Gastrocnemius medialis (tissue), 4 donors: ENCODE measurements at regions not wholly inside any gene's neighbourhood (a gene's known extent, or its start where the extent isn't known, plus 50 kb on each side); places are given as distances from the start of the nearest gene placed in this dataset.

Experiments used
- ATAC-seq, 2 donors: fragments of 150-250 bp; one replicate each; pipeline ENCODE4 v1.9.1; 2016
- DNase-seq, 2 donors: peaks; one replicate each; pipeline ENCODE4 v3.0.0-alpha.2; 2019
- H3K27ac ChIP-seq, 4 donors: fragments of 200-600 bp; sonication (generic); 1 replicate in 1 of 4; 2 replicates in 3 of 4; pipeline ENCODE4 v1.5.1; 2016 to 2018; ENCODE audit warnings: mild to moderate bottlenecking in 2 of 4, moderate library complexity in 1 of 4
- H3K27me3 ChIP-seq, 3 donors: fragments of 200-600 bp; sonication (generic) in 2 of 3; 1 replicate in 1 of 3; 2 replicates in 2 of 3; pipeline versions ENCODE4 v1.5.1 to v1.6.0; 2016 to 2019; ENCODE audit warnings: mild to moderate bottlenecking in 1 of 3, moderate library complexity in 1 of 3
- H3K36me3 ChIP-seq, 2 donors: fragments of 200-600 bp; sonication (generic) in 1 of 2; one replicate each; pipeline ENCODE4 v1.5.1; 2017 to 2018
- H3K4me1 ChIP-seq, 2 donors: fragments of 200-600 bp; sonication (generic) in 1 of 2; one replicate each; pipeline ENCODE4 v1.5.1; 2016 to 2017; ENCODE audit warnings: mild to moderate bottlenecking in 2 of 2
- H3K4me3 ChIP-seq, 4 donors: fragments of 200-600 bp; sonication (generic) in 3 of 4; 1 replicate in 1 of 4; 2 replicates in 3 of 4; pipeline ENCODE4 v1.5.1; 2016 to 2019; ENCODE audit warnings: mild to moderate bottlenecking in 2 of 4
- H3K9me3 ChIP-seq, 3 donors: fragments of 200-600 bp; sonication (generic) in 2 of 3; 1 replicate in 1 of 3; 2 replicates in 2 of 3; pipeline ENCODE4 v1.5.1; 2016 to 2019
- CTCF ChIP-seq, 5 experiments: fragments of 450-650 bp in 3 of 5; fragments of 200-600 bp in 2 of 5; sonication (generic) in 2 of 5; IDR thresholded peaks in 4 of 5; conservative IDR thresholded peaks in 1 of 5; 1 replicate in 4 of 5; 2 replicates in 1 of 5; pipeline ENCODE4 v1.5.1; 2016 to 2019; ENCODE audit warnings: antibody characterized with exemption in 5 of 5, mild to moderate bottlenecking in 3 of 5, moderate library complexity in 3 of 5
- POLR2A ChIP-seq, 2 donors: fragments of 450-650 bp; IDR thresholded peaks; one replicate each; pipeline ENCODE4 v1.6.1; 2017; ENCODE audit warnings: antibody characterized with exemption in 2 of 2, mild to moderate bottlenecking in 2 of 2, moderate library complexity in 2 of 2
- in situ Hi-C, 4 donors: fragments of 200-750 bp; cut with MboI; loops; one replicate each; pipeline versions ENCODE4 v1.15.0 to v1.8.0; 2017; ENCODE audit warnings: low sequenced_read_pairs in 4 of 4
- intact Hi-C: fragments of 100-400 bp; cut with DNase I; formaldehyde crosslinking; loops from one replicate; pipeline ENCODE4 v1.15.1; 2023; ENCODE audit warnings: low total_unique reads

DNA sequence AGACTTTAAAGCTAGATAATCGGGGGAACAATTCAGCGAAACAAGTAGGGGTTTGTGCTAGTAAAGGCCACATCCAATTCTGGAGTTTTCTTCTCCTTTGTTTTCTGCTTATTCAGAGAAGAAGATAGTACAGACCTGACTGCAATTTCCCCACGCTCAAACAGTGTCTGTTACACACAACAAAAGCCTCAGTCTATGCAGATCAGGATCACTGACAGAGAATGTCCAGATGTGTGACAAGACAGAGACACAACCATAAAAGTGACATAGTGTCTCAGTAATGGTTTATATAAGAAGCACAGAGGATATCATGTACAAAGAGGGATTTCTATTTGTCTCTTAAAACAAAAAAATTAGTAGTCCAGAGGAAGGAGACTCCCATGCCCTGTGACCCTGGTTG is 70.7 kb upstream of the GTF3A start:
- Histone ChIP-seq H3K4me3 (no peak overlapping the region), H3K9me3 (no peaks in the 10 kb centered on the region), H3K4me1 (no peaks in the 10 kb centered on the region), H3K36me3 (no peaks in the 10 kb centered on the region), H3K27me3 (no peaks in the 10 kb centered on the region), H3K27ac (no peak overlapping the region)
- TF ChIP-seq CTCF (IDR thresholded peaks at IDR 0.05 in 4 of 5, conservative IDR thresholded peaks at IDR 0.05 in 1 of 5) (no peak), POLR2A (IDR thresholded peaks at IDR 0.05) (no peak)
- ATAC-seq = no peak
- intact Hi-C loops (no loop called here), in situ Hi-C loops (loop anchor here in 1 of 4 donors (10.0 kb wide), 1 partner anchor 369 kb away; no protein-coding TSS in a partner anchor)
- no peak for DNase-seq

DNA sequence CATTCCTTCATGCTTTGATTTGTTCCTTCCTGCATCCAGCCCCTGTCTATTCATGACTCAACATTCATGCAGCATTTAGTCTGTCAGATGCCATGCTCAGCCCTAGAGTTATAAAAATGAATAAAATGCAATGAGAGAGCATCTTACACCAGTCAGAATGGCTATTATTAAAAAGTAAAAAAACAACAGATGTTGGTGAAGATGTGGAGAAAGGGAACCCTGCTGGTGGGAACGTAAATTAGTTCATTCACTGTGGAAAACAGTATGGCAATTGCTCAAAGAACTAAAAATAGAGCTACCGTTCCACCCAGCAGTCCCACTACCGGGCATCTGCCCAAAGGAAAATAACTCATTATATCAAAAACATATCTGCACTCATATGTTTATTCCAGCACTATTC is 70.0 kb upstream of the GTF3A start:
- no peak overlapping the region for H3K4me3 ChIP-seq
- TF ChIP-seq CTCF (IDR thresholded peaks at IDR 0.05 in 4 of 5, conservative IDR thresholded peaks at IDR 0.05 in 1 of 5) = no peak
- no peak for TF ChIP-seq POLR2A (IDR thresholded peaks at IDR 0.05)
- H3K9me3 ChIP-seq = no peaks in the 10 kb centered on the region
- DNase-seq = no peak
- intact Hi-C loops = no loop called here
- H3K4me1 ChIP-seq = no peaks in the 10 kb centered on the region
- in situ Hi-C loops = loop anchor here in 1 of 4 donors (10.0 kb wide), 1 partner anchor 370 kb away; no protein-coding TSS in a partner anchor
- no peaks in the 10 kb centered on the region for H3K36me3 ChIP-seq
- ATAC-seq = no peak
- no peaks in the 10 kb centered on the region for H3K27me3 ChIP-seq
- no peak overlapping the region for H3K27ac ChIP-seq

- TF ChIP-seq CTCF (IDR thresholded peaks at IDR 0.05 in 4 of 5, conservative IDR thresholded peaks at IDR 0.05 in 1 of 5) (no peak), POLR2A (IDR thresholded peaks at IDR 0.05) (no peak)
- intact Hi-C loops = no loop called here
Measured at GRCh38 chr13:27355894-27356293, 68.5 kb upstream of the GTF3A start.

GRCh38 chr13:27358420-27358819 is 66.0 kb upstream of the GTF3A start:
- H3K4me3 ChIP-seq = no peak overlapping the region
- intact Hi-C loops (no loop called here), in situ Hi-C loops (loop anchor here (5.0 to 10.0 kb wide), 2 partner anchors 371 to 374 kb away; no protein-coding TSS in a partner anchor)
- DNase-seq = no peak
- H3K4me1 ChIP-seq = peaks cover 3 to 8% of the 10 kb centered on the region in 2 donors
- H3K9me3 ChIP-seq = no peaks in the 10 kb centered on the region
- ATAC-seq = no peak
- no peaks in the 10 kb centered on the region for H3K27me3 ChIP-seq
- no peaks in the 10 kb centered on the region for H3K36me3 ChIP-seq
- TF ChIP-seq CTCF (IDR thresholded peaks at IDR 0.05 in 4 of 5, conservative IDR thresholded peaks at IDR 0.05 in 1 of 5) (no peak), POLR2A (IDR thresholded peaks at IDR 0.05) (no peak)
- no peak overlapping the region for H3K27ac ChIP-seq

More at GRCh38 chr13:27355894-27356293, 68.5 kb upstream of the GTF3A start:
- Histone ChIP-seq H3K4me1 (no peaks in the 10 kb centered on the region), H3K36me3 (no peaks in the 10 kb centered on the region), H3K4me3 (no peak overlapping the region), H3K27ac (no peak overlapping the region), H3K9me3 (no peaks in the 10 kb centered on the region), H3K27me3 (no peaks in the 10 kb centered on the region)
- no peak for DNase-seq
- no peak for ATAC-seq
- in situ Hi-C loops = loop anchor here (5.0 to 10.0 kb wide), 2 partner anchors 369 to 371 kb away; no protein-coding TSS in a partner anchor
